HepG2 (cell line): ENCODE measurements at regions not wholly inside any gene's neighbourhood (a gene's known extent, or its start where the extent isn't known, plus 50 kb on each side); places are given as distances from the start of the nearest gene placed in this dataset.

ENCODE experiments used
- ATAC-seq: fragments of 200-7000 bp; cut with Tn5 transposase; 3 replicates; pipeline ENCODE4 v1.9.1; 2020; ENCODE audit warnings: mild to moderate bottlenecking, moderate library complexity
- BruUV-seq: library from RNA; stranded (reverse); fragments of 400-500 nt; replicated peaks from 2 replicates; lab custom pipeline; 2021; lab: Mats Ljungman, UMichigan
- CTCF ChIA-PET: fragments of 300-600 bp; formaldehyde crosslinking; extraction: SDS; loops from one replicate; lab custom pipeline; 2021; ENCODE audit warnings: low total read pairs, inconsistent platforms, low intra/inter-chr PET ratio; lab: Yijun Ruan, JAX
- POLR2A ChIA-PET: fragments of 350-600 bp; sonication (Branson Sonifier 250); formaldehyde crosslinking; loops from one replicate; lab custom pipeline; 2020; ENCODE audit warnings: antibody characterized with exemption, inconsistent platforms; lab: Yijun Ruan, JAX
- DNase-seq: peaks from one replicate; pipeline ENCODE4 v3.0.0-alpha.2; 2015; ENCODE audit warnings: low spot score
- FAIRE-seq: peaks from 3 replicates; lab custom pipeline; 2011; peaks lifted over from hg19 to GRCh38; lab: Jason Lieb, UNC
- H2AFZ ChIP-seq: one replicate; pipeline ENCODE4 v1.6.1; 2011; ENCODE audit warnings: low read length, inconsistent platforms
- H3K27ac ChIP-seq: fragments of 300-600 bp; 3 replicates; pipeline ENCODE4 v1.8.0; 2011; ENCODE audit warnings: mixed run types, mild to moderate bottlenecking, mixed read lengths, low read length, inconsistent platforms; ENCODE audit not compliant: insufficient read depth; ENCODE audit errors: extremely low read length
- H3K27me3 ChIP-seq, 2 experiments: fragments of 200-600 bp in 1 of 2; 2 replicates in 1 of 2; 3 replicates in 1 of 2; pipeline versions ENCODE4 v1.6.0 to v1.8.0; 2011; ENCODE audit warnings: low read length in 2 of 2, mild to moderate bottlenecking in 2 of 2, moderate library complexity in 2 of 2, inconsistent platforms in 1 of 2; ENCODE audit not compliant: insufficient read depth in 2 of 2, control insufficient read depth in 1 of 2
- H3K36me3 ChIP-seq, 2 experiments: fragments of 200-600 bp in 1 of 2; replicated peaks in 1 of 2; 2 replicates in 1 of 2; 3 replicates in 1 of 2; pipeline versions ENCODE4 v1.5.1 to v1.8.0; 2011; ENCODE audit warnings: low read length in 2 of 2, inconsistent platforms in 1 of 2; ENCODE audit not compliant: insufficient read depth in 2 of 2, control insufficient read depth in 1 of 2
- H3K4me1 ChIP-seq: 2 replicates; pipeline ENCODE4 v1.5.1; 2012; ENCODE audit warnings: low read length, inconsistent platforms; ENCODE audit not compliant: insufficient read depth
- H3K4me2 ChIP-seq: 2 replicates; pipeline ENCODE4 v1.6.0; 2011; ENCODE audit warnings: low read depth, low read length, inconsistent platforms
- H3K4me3 ChIP-seq, 3 experiments: fragments of 200-600 bp in 1 of 3; sonication (generic), shearing (Covaris generic) in 1 of 3; replicated peaks in 1 of 3; 2 replicates each; pipeline ENCODE4 v1.5.1; 2011 to 2016; ENCODE audit warnings: low read length in 3 of 3, inconsistent platforms in 2 of 3, low read depth in 2 of 3, mild to moderate bottlenecking in 2 of 3, control low read depth in 1 of 3, mixed read lengths in 1 of 3; ENCODE audit not compliant: insufficient read depth in 1 of 3
- H3K79me2 ChIP-seq: one replicate; pipeline ENCODE4 v1.6.1; 2011; ENCODE audit warnings: low read length, inconsistent platforms; ENCODE audit not compliant: insufficient read depth
- H3K9ac ChIP-seq: 2 replicates; pipeline ENCODE4 v1.6.0; 2011; ENCODE audit warnings: mild to moderate bottlenecking, low read depth, low read length, inconsistent platforms; ENCODE audit not compliant: insufficient read depth
- H3K9me3 ChIP-seq: 2 replicates; pipeline ENCODE4 v1.5.1; 2012; ENCODE audit warnings: mild to moderate bottlenecking, low read length
- H4K20me1 ChIP-seq: 2 replicates; pipeline ENCODE4 v1.6.0; 2011; ENCODE audit warnings: inconsistent platforms, mild to moderate bottlenecking, low read length, moderate library complexity; ENCODE audit not compliant: insufficient read depth
- DDIT3 ChIP-seq: sonication (generic); formaldehyde crosslinking; IDR thresholded peaks from 2 replicates; pipeline ENCODE4 v1.4.0; 2020; ENCODE audit warnings: mild to moderate bottlenecking, missing genetic modification reagents
- ETV5 ChIP-seq: IDR thresholded peaks from 2 replicates; pipeline ENCODE4 v1.6.1; 2018; ENCODE audit warnings: missing biosample characterization, missing genetic modification reagents, inconsistent platforms, borderline replicate concordance
- STAT5B ChIP-seq: sonication (generic); formaldehyde crosslinking; IDR thresholded peaks from 2 replicates; pipeline ENCODE4 v1.4.0; 2020; ENCODE audit warnings: missing genetic modification reagents
- ZBTB8A ChIP-seq: sonication (generic); formaldehyde crosslinking; IDR thresholded peaks from 2 replicates; pipeline ENCODE4 v1.4.0; 2020; ENCODE audit warnings: mild to moderate bottlenecking, low read depth, missing genetic modification reagents, borderline replicate concordance
- ZNF33A ChIP-seq: sonication (generic); formaldehyde crosslinking; IDR thresholded peaks from 2 replicates; pipeline ENCODE4 v1.5.1; 2020; ENCODE audit warnings: missing genetic modification reagents, mild to moderate bottlenecking, moderate library complexity, borderline replicate concordance
- ZNF350 ChIP-seq: sonication (generic); formaldehyde crosslinking; IDR thresholded peaks from 2 replicates; pipeline ENCODE4 v1.4.0; 2020; ENCODE audit warnings: mild to moderate bottlenecking, low read depth, missing genetic modification reagents, borderline replicate concordance
- ZNF512 ChIP-seq: sonication (generic); formaldehyde crosslinking; IDR thresholded peaks from 2 replicates; pipeline ENCODE4 v1.4.0; 2020; ENCODE audit warnings: mild to moderate bottlenecking, missing genetic modification reagents
- ZNF556 ChIP-seq: sonication (generic); formaldehyde crosslinking; IDR thresholded peaks from 2 replicates; pipeline ENCODE4 v1.4.0; 2020; ENCODE audit warnings: mild to moderate bottlenecking, missing genetic modification reagents, borderline replicate concordance
- ZNF879 ChIP-seq: sonication (generic); formaldehyde crosslinking; IDR thresholded peaks from 2 replicates; pipeline ENCODE4 v1.8.1; 2023; ENCODE audit warnings: missing genetic modification reagents
- WGBS: methylation state at CpG from one replicate; pipeline ENCODE4 v1.1.6; 2017; ENCODE audit warnings: low lambda C conversion rate; 5-methylcytosine and 5-hydroxymethylcytosine counted together
- in situ Hi-C: cut with HindIII; loops from 2 replicates; pipeline ENCODE4 v1.10.0; 2017; ENCODE audit warnings: low pct_unique_long_range_greater_than_20kb; ENCODE audit not compliant: extremely low pct_ligation_motif_present
- intact Hi-C: fragments of 100-400 bp; cut with micrococcal nuclease; formaldehyde crosslinking; loops from one replicate; pipeline ENCODE4 v1.10.0; 2022; ENCODE audit not compliant: unreplicated experiment
- TF ChIP-seq, protein P1 (sequence below): sonication (generic); formaldehyde crosslinking; IDR thresholded peaks from 2 replicates; pipeline ENCODE4 v1.5.1; 2020; ENCODE audit warnings: mild to moderate bottlenecking, missing genetic modification reagents, moderate library complexity
- TF ChIP-seq, protein P2 (sequence below): sonication (generic); formaldehyde crosslinking; IDR thresholded peaks from 2 replicates; pipeline ENCODE4 v1.4.0; 2020; ENCODE audit warnings: mild to moderate bottlenecking, missing genetic modification reagents

DNA sequence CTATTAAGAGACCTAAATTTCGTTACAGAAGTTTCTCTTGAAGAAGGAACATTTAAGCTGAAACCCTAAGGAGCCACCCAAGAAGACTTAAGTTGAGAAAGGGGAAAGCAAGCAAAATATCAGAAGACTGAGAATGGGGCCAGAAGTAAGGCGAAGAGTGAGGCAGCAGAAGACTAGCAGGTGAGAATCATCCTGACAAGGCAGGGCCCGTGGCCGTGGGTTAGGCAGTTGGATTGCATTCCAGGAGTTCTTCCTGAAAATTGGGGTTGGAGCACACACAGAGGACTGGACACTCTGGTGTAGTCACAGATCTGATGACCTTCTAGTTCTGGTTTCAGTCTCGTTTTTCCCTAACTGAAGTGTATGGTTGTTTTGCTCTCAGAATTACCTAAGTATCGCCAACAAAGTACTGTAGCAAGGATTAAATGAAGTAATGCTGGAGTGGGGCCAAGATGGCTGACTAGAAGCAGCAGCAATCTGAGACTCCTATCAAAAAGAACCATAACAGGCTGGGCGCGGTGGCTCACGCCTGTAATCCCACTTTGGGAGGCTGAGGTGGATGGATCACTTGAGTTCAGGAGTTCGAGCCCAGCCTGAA, 94.4 kb upstream of the GUCY1A1 start:
- H2AFZ ChIP-seq, result no peak overlapping the region
- no peak overlapping the region for H3K27ac ChIP-seq
- no peak for ATAC-seq
- no peak for DNase-seq
- H3K4me1 ChIP-seq, result no peaks in the 10 kb centered on the region
- H3K36me3 ChIP-seq, result no peaks in the 10 kb centered on the region
- H3K4me2 ChIP-seq, result no peak overlapping the region
- no peaks in the 10 kb centered on the region for H3K79me2 ChIP-seq
- TF ChIP-seq ZNF350 (CRISPR knock-in tag), result no peak
- TF ChIP-seq, protein P1, sequence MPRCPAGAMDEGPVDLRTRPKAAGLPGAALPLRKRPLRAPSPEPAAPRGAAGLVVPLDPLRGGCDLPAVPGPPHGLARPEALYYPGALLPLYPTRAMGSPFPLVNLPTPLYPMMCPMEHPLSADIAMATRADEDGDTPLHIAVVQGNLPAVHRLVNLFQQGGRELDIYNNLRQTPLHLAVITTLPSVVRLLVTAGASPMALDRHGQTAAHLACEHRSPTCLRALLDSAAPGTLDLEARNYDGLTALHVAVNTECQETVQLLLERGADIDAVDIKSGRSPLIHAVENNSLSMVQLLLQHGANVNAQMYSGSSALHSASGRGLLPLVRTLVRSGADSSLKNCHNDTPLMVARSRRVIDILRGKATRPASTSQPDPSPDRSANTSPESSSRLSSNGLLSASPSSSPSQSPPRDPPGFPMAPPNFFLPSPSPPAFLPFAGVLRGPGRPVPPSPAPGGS (CRISPR knock-in tag), result no peak
- TF ChIP-seq ETV5 (CRISPR knock-in tag), result no peak
- TF ChIP-seq ZNF33A (CRISPR knock-in tag), result no peak
- no peak for TF ChIP-seq DDIT3 (CRISPR knock-in tag)
- no peak for TF ChIP-seq STAT5B (CRISPR knock-in tag)
- no peak for TF ChIP-seq ZNF556 (CRISPR knock-in tag)
- no peak for TF ChIP-seq ZNF512 (CRISPR knock-in tag)
- TF ChIP-seq, protein P2, sequence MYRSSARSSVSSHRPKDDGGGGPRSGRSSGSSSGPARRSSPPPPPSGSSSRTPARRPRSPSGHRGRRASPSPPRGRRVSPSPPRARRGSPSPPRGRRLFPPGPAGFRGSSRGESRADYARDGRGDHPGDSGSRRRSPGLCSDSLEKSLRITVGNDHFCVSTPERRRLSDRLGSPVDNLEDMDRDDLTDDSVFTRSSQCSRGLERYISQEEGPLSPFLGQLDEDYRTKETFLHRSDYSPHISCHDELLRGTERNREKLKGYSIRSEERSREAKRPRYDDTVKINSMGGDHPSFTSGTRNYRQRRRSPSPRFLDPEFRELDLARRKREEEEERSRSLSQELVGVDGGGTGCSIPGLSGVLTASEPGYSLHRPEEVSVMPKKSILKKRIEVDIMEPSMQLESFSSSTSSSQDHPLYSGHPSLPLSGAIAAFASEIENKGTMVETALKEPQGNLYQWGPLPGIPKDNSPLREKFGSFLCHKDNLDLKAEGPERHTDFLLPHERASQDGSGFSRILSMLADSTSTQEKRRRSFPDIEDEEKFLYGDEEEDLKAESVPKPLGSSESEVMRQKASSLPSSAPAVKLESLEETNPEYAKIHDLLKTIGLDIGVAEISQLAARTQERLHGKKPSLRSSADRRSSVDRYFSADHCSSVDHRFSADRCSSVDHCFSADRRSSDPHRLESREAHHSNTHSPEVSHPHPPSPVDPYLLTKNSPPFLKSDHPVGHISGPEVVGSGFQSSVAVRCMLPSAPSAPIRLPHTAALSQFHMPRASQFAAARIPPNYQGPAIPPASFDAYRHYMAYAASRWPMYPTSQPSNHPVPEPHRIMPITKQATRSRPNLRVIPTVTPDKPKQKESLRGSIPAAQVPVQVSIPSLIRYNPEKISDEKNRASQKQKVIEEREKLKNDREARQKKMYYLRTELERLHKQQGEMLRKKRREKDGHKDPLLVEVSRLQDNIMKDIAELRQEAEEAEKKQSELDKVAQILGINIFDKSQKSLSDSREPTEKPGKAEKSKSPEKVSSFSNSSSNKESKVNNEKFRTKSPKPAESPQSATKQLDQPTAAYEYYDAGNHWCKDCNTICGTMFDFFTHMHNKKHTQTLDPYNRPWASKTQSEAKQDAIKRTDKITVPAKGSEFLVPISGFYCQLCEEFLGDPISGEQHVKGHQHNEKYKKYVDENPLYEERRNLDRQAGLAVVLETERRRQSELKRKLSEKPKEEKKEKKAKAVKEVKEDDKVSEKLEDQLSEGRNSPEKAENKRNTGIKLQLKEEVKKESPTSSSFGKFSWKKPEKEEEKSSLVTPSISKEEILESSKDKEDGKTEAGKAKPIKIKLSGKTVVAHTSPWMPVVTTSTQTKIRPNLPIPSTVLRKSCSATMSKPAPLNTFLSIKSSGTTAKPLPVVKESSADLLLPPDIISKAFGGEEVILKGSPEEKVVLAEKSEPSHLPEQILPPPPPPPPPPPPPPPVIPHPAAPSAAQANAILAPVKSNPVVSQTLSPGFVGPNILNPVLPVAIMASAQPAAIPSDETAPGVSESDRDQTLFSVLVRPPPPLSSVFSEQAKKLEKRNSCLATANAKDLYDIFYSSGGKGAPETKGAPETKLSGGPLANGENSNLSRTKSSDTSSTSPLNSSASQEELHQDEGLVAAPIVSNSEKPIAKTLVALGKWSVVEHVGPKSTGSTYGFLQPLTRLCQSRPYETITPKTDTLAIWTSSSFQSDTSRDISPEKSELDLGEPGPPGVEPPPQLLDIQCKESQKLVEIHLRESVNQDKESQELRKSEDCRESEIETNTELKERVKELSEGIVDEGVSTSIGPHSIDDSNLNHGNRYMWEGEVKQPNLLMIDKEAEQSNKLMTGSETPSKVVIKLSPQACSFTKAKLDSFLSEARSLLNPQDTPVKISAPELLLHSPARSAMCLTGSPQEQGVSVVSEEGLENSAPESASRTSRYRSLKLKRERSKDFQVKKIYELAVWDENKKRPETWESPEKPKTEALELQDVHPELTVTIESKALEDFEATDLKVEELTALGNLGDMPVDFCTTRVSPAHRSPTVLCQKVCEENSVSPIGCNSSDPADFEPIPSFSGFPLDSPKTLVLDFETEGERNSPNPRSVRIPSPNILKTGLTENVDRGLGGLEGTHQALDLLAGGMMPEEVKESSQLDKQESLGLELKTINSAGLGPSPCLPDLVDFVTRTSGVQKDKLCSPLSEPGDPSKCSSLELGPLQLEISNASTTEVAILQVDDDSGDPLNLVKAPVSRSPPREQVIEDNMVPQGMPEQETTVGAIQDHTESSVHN (CRISPR knock-in tag), result no peak
- no peak for TF ChIP-seq ZBTB8A (CRISPR knock-in tag)
- TF ChIP-seq ZNF879 (CRISPR knock-in tag), result no peak
- TF ChIP-seq, all 625 proteins: peak for 0
- intact Hi-C loops, result no loop called here
- 21% methylated on average over 10 of the region's 10 CpGs for WGBS
- ChIA-PET POLR2A (no interaction called here), CTCF (no interaction called here)
- Histone ChIP-seq H3K4me3 (no peak overlapping the region), H3K27me3 (no peaks in the 10 kb centered on the region), H3K9ac (no peak overlapping the region), H4K20me1 (no peaks in the 10 kb centered on the region), H3K9me3 (no peaks in the 10 kb centered on the region)
- no TSS peak for BruUV-seq
- FAIRE-seq, result no peak
- in situ Hi-C loops, result no loop called here
